Upper lobe of right lung (tissue), 1 donor: ENCODE measurements at regions not wholly inside any gene's neighbourhood (a gene's known extent, or its start where the extent isn't known, plus 50 kb on each side); places are given as distances from the start of the nearest gene placed in this dataset.

Source experiments
- ATAC-seq: fragments of 200-7000 bp; cut with Tn5 transposase; one replicate; pipeline ENCODE4 v1.9.1; 2020; ENCODE audit warnings: mild to moderate bottlenecking, moderate library complexity
- DNase-seq: peaks from one replicate; pipeline ENCODE4 v3.0.0-alpha.2; 2020
- H3K27ac ChIP-seq: fragments of 200-600 bp; one replicate; pipeline ENCODE4 v1.8.0; 2022
- H3K27me3 ChIP-seq: fragments of 200-600 bp; one replicate; pipeline ENCODE4 v1.8.0; 2022; ENCODE audit warnings: mild to moderate bottlenecking
- H3K36me3 ChIP-seq: fragments of 200-600 bp; one replicate; pipeline ENCODE4 v1.8.0; 2022
- H3K4me1 ChIP-seq: fragments of 200-600 bp; one replicate; pipeline ENCODE4 v1.8.0; 2022
- H3K4me3 ChIP-seq: fragments of 200-600 bp; one replicate; pipeline ENCODE4 v1.8.0; 2022; ENCODE audit warnings: mild to moderate bottlenecking
- H3K9me3 ChIP-seq: fragments of 200-600 bp; one replicate; pipeline ENCODE4 v1.8.0; 2022
- CTCF ChIP-seq: fragments of 200-600 bp; IDR thresholded peaks from one replicate; pipeline ENCODE4 v1.8.0; 2022; ENCODE audit warnings: antibody characterized with exemption
- intact Hi-C: fragments of 100-400 bp; cut with DNase I; formaldehyde crosslinking; loops from one replicate; pipeline ENCODE4 v1.11.0; 2022
- donor health status: DM: no; HTN: yes; CAD: no; lungs with severe emphysema.

- no peaks in the 10 kb centered on the region for H3K27me3 ChIP-seq
- TF ChIP-seq CTCF = no peak
- H3K4me3 ChIP-seq = no peak overlapping the region
- no peaks in the 10 kb centered on the region for H3K36me3 ChIP-seq
- ATAC-seq (no peak), DNase-seq (no peak)
- no peak overlapping the region for H3K27ac ChIP-seq
- intact Hi-C loops = no loop called here
- H3K9me3 ChIP-seq = no peaks in the 10 kb centered on the region
- H3K4me1 ChIP-seq = no peaks in the 10 kb centered on the region
These were observed 417.8 kb downstream of the TMEM161B start for GRCh38 chr5:87850843-87851242.

GRCh38 chr5:87845734-87846133, 422.9 kb downstream of the TMEM161B start:
- H3K4me1 ChIP-seq = no peaks in the 10 kb centered on the region
- no peaks in the 10 kb centered on the region for H3K27me3 ChIP-seq
- DNase-seq = no peak
- TF ChIP-seq CTCF = no peak
- H3K27ac ChIP-seq = no peak overlapping the region
- H3K9me3 ChIP-seq = no peaks in the 10 kb centered on the region
- H3K4me3 ChIP-seq = no peak overlapping the region
- H3K36me3 ChIP-seq = no peaks in the 10 kb centered on the region
- intact Hi-C loops = no loop called here
- ATAC-seq = no peak

GRCh38 chr5:87844866-87845265, 423.8 kb downstream of the TMEM161B start:
- Histone ChIP-seq H3K9me3 (no peaks in the 10 kb centered on the region), H3K27me3 (no peaks in the 10 kb centered on the region), H3K4me1 (no peaks in the 10 kb centered on the region), H3K27ac (no peak overlapping the region), H3K4me3 (no peak overlapping the region), H3K36me3 (no peaks in the 10 kb centered on the region)
- ATAC-seq (no peak), DNase-seq (no peak)
- intact Hi-C loops = no loop called here
- no peak for TF ChIP-seq CTCF

- intact Hi-C loops = no loop called here
These were observed 424.2 kb downstream of the TMEM161B start for GRCh38 chr5:87844449-87844848.

GRCh38 chr5:87836696-87837095, 424.0 kb upstream of the CCNH start:
- Histone ChIP-seq H3K9me3 (no peaks in the 10 kb centered on the region), H3K27ac (no peak overlapping the region), H3K4me1 (no peaks in the 10 kb centered on the region), H3K4me3 (no peak overlapping the region), H3K36me3 (no peaks in the 10 kb centered on the region), H3K27me3 (no peaks in the 10 kb centered on the region)
- no peak for ATAC-seq
- intact Hi-C loops = no loop called here
- TF ChIP-seq CTCF = no peak
- no peak for DNase-seq

More at GRCh38 chr5:87844449-87844848, 424.2 kb downstream of the TMEM161B start:
- Histone ChIP-seq H3K4me3 (no peak overlapping the region), H3K27ac (no peak overlapping the region), H3K4me1 (no peaks in the 10 kb centered on the region), H3K36me3 (no peaks in the 10 kb centered on the region), H3K27me3 (no peaks in the 10 kb centered on the region), H3K9me3 (no peaks in the 10 kb centered on the region)
- ATAC-seq (no peak), DNase-seq (no peak)
- TF ChIP-seq CTCF = no peak

GRCh38 chr5:87831499-87831898, 418.8 kb upstream of the CCNH start:
- intact Hi-C loops = no loop called here
- H3K4me3 ChIP-seq = no peak overlapping the region
- no peaks in the 10 kb centered on the region for H3K4me1 ChIP-seq
- H3K27me3 ChIP-seq = no peaks in the 10 kb centered on the region
- TF ChIP-seq CTCF = no peak
- ATAC-seq (no peak), DNase-seq (no peak)
- no peaks in the 10 kb centered on the region for H3K9me3 ChIP-seq
- no peak overlapping the region for H3K27ac ChIP-seq
- no peaks in the 10 kb centered on the region for H3K36me3 ChIP-seq
